ENCODE measurements at regions not wholly inside any gene's neighbourhood (a gene's known extent, or its start where the extent isn't known, plus 50 kb on each side); places are given as distances from the start of the nearest gene placed in this dataset.

DNA sequence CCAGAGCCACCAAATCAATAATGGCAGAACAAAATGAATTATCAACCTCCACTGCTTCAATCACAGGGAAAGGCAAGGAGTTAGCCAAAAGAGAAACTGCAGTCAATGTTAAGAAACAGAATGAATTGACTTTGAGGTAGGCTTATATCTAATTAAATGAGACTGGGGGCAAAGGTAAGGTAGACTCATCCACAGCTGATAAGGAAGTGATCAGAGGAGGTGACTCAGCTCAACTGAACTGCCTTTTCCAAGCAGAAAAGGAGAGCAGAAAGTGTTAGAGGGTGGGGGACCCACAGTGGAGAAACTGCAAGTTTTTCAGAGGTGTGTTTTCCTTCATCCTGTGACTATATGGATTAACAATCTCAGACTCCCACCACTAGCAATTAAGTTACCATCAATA lies 345.8 kb upstream of the PPARGC1A start:
- no peak for TF ChIP-seq POLR2A (IDR thresholded peaks at IDR 0.05)
- TF ChIP-seq, protein P1, sequence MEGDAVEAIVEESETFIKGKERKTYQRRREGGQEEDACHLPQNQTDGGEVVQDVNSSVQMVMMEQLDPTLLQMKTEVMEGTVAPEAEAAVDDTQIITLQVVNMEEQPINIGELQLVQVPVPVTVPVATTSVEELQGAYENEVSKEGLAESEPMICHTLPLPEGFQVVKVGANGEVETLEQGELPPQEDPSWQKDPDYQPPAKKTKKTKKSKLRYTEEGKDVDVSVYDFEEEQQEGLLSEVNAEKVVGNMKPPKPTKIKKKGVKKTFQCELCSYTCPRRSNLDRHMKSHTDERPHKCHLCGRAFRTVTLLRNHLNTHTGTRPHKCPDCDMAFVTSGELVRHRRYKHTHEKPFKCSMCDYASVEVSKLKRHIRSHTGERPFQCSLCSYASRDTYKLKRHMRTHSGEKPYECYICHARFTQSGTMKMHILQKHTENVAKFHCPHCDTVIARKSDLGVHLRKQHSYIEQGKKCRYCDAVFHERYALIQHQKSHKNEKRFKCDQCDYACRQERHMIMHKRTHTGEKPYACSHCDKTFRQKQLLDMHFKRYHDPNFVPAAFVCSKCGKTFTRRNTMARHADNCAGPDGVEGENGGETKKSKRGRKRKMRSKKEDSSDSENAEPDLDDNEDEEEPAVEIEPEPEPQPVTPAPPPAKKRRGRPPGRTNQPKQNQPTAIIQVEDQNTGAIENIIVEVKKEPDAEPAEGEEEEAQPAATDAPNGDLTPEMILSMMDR (IDR thresholded peaks at IDR 0.05): no peak
